Right kidney (tissue), 1 donor: ENCODE measurements at regions not wholly inside any gene's neighbourhood (a gene's known extent, or its start where the extent isn't known, plus 50 kb on each side); places are given as distances from the start of the nearest gene placed in this dataset.

Experiments
- DNase-seq: peaks from one replicate; pipeline ENCODE4 v3.0.0-alpha.2; 2016

GRCh38 chr11:109285465-109285864 is 136.5 kb upstream of the C11orf87 start:
- DNase-seq = no peak

- no peak for DNase-seq
Measured at GRCh38 chr11:109291553-109291952, 130.4 kb upstream of the C11orf87 start.

GRCh38 chr11:109298865-109299264 is 123.1 kb upstream of the C11orf87 start:
- DNase-seq = no peak

DNA sequence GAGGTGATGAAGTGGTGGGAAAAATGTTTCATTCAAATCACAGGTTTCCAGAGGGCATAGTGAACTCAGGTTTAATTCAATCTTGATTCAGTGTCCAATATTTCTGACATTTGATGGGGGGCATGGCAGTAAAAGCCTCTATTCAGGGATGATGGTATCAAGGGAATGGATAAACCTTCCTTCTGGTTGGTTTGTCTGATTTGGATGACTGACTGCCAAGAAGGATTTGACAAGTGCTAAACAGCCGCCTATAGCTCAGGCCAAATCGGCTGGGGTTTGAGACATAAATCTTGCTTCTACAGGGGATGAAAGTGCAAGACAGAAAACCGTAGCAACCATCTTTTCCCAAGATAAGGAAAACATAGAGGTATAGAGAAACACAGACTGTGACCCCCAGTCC is 121.8 kb upstream of the C11orf87 start:
- DNase-seq = no peak

GRCh38 chr11:109302591-109303334 is 119.2 kb upstream of the C11orf87 start:
- DNase-seq = no peak

GRCh38 chr11:109303342-109303741 is 118.6 kb upstream of the C11orf87 start:
- no peak for DNase-seq

DNA sequence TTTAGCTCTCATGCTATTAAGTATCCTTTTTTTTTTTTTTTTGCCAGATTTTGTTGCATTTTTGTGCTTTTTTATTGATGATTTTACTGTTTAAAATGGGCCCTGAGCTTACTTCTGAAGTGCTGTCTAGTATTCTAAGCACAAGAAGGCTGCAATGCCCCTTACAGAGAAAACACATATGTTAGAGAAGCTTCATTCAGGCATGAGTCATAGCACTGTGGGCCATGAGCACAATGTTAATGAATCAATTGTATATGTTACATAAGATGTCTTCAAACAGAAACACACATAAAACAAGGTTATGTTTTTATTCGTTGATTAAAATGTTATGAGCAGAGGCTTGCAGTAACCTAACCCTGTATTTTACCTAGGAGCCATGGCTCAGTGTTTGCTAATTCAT is 117.8 kb upstream of the C11orf87 start:
- DNase-seq = no peak

- no peak for DNase-seq
Measured at GRCh38 chr11:109305009-109305408, 117.0 kb upstream of the C11orf87 start.

- DNase-seq = no peak
Measured at GRCh38 chr11:109306322-109306721, 115.7 kb upstream of the C11orf87 start.

- DNase-seq = no peak
Measured at GRCh38 chr11:109307366-109307765, 114.6 kb upstream of the C11orf87 start.

DNA sequence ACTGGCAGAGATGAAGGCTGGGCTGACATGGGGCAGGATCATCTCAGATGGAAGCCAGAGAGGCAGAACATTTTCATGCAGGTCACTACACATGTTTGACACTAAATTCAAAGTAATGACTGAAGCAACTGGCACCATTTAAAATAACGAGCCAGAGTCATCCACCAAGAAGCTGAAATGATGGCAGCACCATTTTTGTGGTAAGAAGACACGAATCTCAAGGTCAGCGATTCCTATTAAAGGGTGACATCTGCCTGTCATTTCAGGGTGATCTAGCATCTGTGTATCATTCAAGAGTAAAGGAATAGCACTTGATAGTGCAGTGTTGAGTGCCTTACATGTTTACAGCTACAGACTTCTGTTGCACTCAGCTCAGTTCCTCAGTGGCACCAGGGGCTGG is 113.4 kb upstream of the C11orf87 start:
- no peak for DNase-seq

DNA sequence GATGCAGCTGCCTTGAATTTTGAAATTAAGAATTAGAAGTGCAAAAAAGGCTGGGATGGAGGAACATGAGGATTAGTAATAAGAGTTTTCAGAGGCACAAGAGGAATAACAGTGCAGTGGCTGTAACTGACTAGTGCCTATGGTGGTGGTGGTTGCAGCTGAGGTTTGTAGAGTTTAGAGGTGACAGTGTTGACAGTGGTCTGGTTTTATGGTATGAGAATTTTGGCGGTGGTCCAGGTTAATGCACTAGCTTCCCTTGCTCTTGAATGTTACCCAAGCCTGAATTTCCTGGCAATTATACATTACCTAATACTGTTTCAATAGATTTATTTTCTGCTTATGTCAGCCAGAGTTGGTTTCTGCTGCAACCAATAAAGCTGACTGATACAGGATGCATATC is 112.8 kb upstream of the C11orf87 start:
- no peak for DNase-seq

- no peak for DNase-seq
Measured at GRCh38 chr11:109317726-109318125, 104.3 kb upstream of the C11orf87 start.

DNA sequence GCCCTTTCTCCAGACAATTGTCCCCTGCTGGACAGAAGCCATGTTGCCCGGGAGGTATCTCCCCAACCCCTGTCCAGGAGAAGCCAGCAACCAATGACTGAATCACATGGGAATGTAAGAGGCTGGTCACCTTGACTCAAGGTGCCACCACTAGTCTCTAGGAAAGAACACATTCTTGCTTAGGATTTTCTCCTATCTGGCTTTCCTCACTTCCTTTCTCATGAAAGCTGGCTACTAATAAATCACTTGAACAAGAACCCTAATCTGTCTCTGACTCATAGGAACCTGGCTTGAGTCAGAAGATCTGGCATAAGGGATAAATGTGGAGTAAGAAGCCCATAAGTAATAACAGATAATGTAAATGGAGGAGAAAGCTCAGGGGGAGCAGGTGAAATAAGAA is 101.4 kb upstream of the C11orf87 start:
- no peak for DNase-seq

- DNase-seq = no peak
Measured at GRCh38 chr11:109326781-109327180, 95.2 kb upstream of the C11orf87 start.

GRCh38 chr11:109329716-109330115 is 92.3 kb upstream of the C11orf87 start:
- no peak for DNase-seq

DNA sequence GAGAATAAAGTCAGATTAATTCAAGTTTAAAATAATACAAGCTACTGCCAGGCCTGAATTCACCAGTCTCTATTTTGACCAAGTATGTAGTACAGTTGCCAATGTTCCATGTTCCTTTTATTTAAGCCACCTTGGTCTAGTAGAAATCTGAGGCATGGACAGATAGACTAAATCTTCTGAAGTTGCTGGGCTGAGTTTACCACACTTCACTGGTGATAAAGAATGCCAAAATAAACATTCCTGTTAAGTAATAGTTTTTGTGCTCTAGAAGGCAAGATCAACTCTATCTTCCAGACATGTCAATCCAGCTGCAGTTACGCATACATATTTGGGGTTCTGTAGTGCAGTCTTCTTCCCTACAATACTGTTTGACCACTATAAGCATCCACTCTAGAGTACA is 83.9 kb upstream of the C11orf87 start:
- DNase-seq = no peak

DNA sequence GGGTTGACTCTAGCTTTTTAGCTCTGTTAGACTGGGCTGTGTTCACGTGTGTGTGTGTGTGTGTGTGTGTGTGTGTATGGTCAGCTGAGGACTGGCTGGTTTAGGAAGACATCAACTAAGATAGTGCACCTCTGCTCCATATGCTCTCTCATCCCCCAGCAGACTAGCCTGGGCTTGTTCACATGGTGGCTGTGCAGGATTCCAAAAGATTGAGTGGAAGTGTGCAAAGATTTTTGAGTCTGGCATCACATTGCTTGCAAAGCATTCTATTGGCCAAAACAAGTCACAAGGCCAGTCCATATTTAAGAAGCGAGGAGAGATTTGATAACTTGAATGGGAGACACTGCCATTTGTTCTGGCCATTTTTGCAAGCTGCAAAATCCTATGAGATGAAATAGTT is 79.7 kb upstream of the C11orf87 start:
- no peak for DNase-seq

DNA sequence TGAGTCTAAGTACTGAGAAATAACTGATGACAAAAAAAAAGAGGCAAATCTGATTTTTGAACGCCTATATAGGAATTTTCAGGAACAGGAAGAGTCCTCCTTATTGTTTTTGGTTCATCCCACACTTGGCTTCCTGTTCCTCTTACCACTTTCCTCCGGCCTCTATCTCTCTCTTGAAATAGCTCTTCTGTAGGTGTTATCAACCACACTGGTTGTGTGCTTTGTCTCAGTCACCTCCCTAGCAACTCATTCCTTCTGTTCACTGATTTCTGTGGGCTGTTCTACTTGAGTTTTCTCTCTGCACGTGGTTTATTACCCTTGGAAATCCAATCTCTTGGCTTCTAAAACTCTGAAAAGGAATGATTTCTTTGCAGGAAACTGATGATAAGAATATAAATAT is 78.7 kb upstream of the C11orf87 start:
- no peak for DNase-seq

GRCh38 chr11:109347304-109347703 is 74.7 kb upstream of the C11orf87 start:
- DNase-seq = no peak

DNA sequence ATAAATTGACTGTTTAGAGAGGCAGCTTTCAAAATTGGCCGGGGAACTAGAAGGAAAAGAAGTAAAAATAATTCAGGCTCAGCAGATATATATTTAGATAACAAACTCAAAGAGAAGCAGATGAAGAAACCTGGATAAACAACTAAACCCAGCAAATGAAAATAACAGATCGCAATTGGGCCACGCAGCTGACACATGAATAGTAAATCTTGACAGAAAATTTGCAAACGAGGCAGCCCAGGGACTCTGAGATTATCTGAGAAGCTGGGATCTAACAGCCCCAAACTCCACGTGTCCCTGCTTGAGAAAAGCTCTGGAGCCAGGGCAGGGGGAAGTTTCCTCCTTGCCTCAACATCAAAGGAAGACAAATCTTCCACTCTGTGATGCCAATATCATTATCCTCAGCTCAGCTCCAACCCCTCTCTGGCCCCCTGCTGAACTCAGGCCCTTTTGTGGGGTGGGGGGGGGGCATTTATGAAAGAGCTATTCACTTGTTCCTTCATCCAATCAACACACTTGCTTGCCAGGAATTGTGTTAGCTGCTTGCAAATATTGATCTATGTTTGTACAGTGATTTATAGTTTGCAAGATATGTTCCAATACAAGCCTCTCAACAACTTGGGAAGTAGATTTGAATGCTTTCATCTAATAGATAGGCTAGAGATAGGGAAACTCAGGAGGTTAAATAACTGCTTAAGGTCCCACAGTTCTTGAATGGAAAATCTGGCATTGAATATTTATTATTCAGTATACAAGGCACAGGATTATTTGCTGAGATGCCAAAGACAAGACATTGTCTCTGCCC is 72.5 kb upstream of the C11orf87 start:
- DNase-seq = no peak

GRCh38 chr11:109350091-109350490 is 71.9 kb upstream of the C11orf87 start:
- DNase-seq = no peak

- no peak for DNase-seq
Measured at GRCh38 chr11:109362059-109362458, 59.9 kb upstream of the C11orf87 start.

DNA sequence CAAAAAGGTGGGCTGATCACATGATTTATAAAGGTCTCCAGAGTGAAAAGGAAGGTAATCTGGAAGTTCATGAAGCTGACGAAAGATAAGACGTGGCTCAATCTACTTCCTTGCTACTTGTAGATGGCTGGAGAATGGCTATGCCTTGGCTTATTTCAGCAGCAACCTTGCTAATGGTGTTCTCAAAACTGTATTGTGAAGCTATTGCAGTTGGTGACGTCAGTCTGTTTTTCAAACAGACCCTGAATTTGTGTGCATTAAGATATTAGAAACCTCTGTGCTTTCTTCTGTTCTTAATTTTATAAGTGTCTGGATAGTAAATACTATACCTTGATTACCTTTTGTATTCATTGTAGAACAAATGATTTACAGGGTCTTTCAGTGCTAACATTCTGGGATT is 58.3 kb upstream of the C11orf87 start:
- no peak for DNase-seq
